ENCODE measurements at regions not wholly inside any gene's neighbourhood (a gene's known extent, or its start where the extent isn't known, plus 50 kb on each side); places are given as distances from the start of the nearest gene placed in this dataset.

DNA sequence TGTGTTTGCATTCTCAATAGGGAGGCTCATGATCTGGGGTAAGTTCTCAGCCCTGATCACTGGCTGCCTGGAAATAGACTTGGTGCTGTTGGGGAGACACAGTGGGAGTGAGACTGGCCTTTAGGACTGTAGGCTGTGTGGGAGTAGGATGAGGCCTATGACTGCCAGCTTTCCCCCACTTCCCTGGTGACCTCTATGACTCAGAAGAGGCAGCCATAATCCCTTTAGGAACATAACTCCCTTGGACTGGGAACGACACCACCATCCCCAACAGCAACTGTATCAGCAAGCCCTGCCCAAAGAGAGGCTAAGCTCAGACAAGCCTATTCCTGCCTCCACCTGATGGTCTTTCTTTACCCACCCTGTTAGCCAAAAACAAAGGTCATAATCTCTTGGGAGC lies 91.3 kb downstream of the SUCNR1 start:
- FAIRE-seq (no peak), DNase-seq (ENCODE audit: low read depth in 1 of 2, low spot score in 2 of 2) (no peak)
- H3K18ac ChIP-seq (ENCODE audit: extremely low read depth, low read length), result no peak overlapping the region
- WGBS, 2 experiments (ENCODE audit: extremely low coverage in 1 of 2, insufficient coverage in 1 of 2, insufficient read length in 1 of 2, insufficient replicate concordance in 2 of 2, low coverage in 1 of 2, low lambda C conversion rate in 2 of 2, missing lambda C conversion rate in 1 of 2), result 92% methylated on average over 1 of the region's 1 CpG; no CpG with 5 or more reads in 1 of the 2 experiments
- POLR2A ChIA-PET (ENCODE audit: partially characterized antibody), result no interaction called here
- no peaks in the 10 kb centered on the region for H3K23me2 ChIP-seq (ENCODE audit: low read depth, low read length)
- no peak overlapping the region for H2BK5ac ChIP-seq (ENCODE audit: low read depth, low read length)
- H3K4me2 ChIP-seq (ENCODE audit: insufficient read depth in 1 of 2, low read depth in 2 of 2, low read length in 2 of 2), result no peak overlapping the region
- no peak overlapping the region for H2BK20ac ChIP-seq (ENCODE audit: low read length)
- H3K9ac ChIP-seq (replicated peaks in 1 of 4; ENCODE audit: extremely low read depth in 1 of 4, low read depth in 3 of 4, low read length in 3 of 4), result no peak overlapping the region
- no peak overlapping the region for H4K8ac ChIP-seq (ENCODE audit: extremely low read depth, insufficient read depth, low read length)
- H3K23ac ChIP-seq (ENCODE audit: insufficient read length), result no peak overlapping the region
- H4K91ac ChIP-seq (replicated peaks; ENCODE audit: insufficient read length, low read length), result no peak overlapping the region
- no peak overlapping the region for H2AFZ ChIP-seq (ENCODE audit: low read length)
- no peaks in the 10 kb centered on the region for H3K27me3 ChIP-seq (replicated peaks in 1 of 4; ENCODE audit: control insufficient read depth in 3 of 4, extremely low read depth in 1 of 4, insufficient read depth in 3 of 4, low read length in 3 of 4)
- H3K4me3 ChIP-seq (ENCODE audit: extremely low read depth in 1 of 4, insufficient read depth in 2 of 4, low read depth in 3 of 4, low read length in 4 of 4), result no peak overlapping the region
- no peak overlapping the region for H3K27ac ChIP-seq (ENCODE audit: low read depth, low read length)
- H4K5ac ChIP-seq (ENCODE audit: insufficient read length, low read depth, low read length), result no peak overlapping the region
- no peaks in the 10 kb centered on the region for H3K79me1 ChIP-seq (ENCODE audit: low read depth, low read length)
- H3K56ac ChIP-seq (replicated peaks; ENCODE audit: insufficient read length, low read depth, low read length), result no peak overlapping the region
- H2BK12ac ChIP-seq (ENCODE audit: low read depth, low read length), result no peak overlapping the region
- TF ChIP-seq, protein P1, sequence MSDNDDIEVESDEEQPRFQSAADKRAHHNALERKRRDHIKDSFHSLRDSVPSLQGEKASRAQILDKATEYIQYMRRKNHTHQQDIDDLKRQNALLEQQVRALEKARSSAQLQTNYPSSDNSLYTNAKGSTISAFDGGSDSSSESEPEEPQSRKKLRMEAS (IDR thresholded peaks at IDR 0.05), result no peak
- TF ChIP-seq YY1 (IDR thresholded peaks at IDR 0.05; ENCODE audit: low read depth, low read length) (no peak), ASH2L (IDR thresholded peaks at IDR 0.05; ENCODE audit: low read length) (no peak), CREB1 (IDR thresholded peaks at IDR 0.05) (no peak), CHD2 (IDR thresholded peaks at IDR 0.05; ENCODE audit: low read length) (no peak), POLR2A (IDR thresholded peaks at IDR 0.05; ENCODE audit: control extremely low read depth in 1 of 2, low read depth in 2 of 2, low read length in 2 of 2) (no peak), BACH1 (IDR thresholded peaks at IDR 0.05; ENCODE audit: low read length) (no peak)
- TF ChIP-seq, protein P2, sequence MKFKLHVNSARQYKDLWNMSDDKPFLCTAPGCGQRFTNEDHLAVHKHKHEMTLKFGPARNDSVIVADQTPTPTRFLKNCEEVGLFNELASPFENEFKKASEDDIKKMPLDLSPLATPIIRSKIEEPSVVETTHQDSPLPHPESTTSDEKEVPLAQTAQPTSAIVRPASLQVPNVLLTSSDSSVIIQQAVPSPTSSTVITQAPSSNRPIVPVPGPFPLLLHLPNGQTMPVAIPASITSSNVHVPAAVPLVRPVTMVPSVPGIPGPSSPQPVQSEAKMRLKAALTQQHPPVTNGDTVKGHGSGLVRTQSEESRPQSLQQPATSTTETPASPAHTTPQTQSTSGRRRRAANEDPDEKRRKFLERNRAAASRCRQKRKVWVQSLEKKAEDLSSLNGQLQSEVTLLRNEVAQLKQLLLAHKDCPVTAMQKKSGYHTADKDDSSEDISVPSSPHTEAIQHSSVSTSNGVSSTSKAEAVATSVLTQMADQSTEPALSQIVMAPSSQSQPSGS (IDR thresholded peaks at IDR 0.05; ENCODE audit: low read length), result no peak
- no peaks in the 10 kb centered on the region for H3K9me3 ChIP-seq (ENCODE audit: insufficient read depth in 2 of 2, low read depth in 1 of 2, low read length in 1 of 2)
- no peak overlapping the region for H2BK15ac ChIP-seq (ENCODE audit: low read length)
- no peaks in the 10 kb centered on the region for H3K79me2 ChIP-seq (ENCODE audit: control insufficient read depth in 1 of 2, insufficient read depth in 2 of 2, low read length in 2 of 2)
- H3K36me3 ChIP-seq (ENCODE audit: control insufficient read depth in 2 of 4, insufficient read depth in 4 of 4, low read length in 3 of 4), result no peaks in the 10 kb centered on the region
- H4K20me1 ChIP-seq (replicated peaks in 1 of 2; ENCODE audit: control insufficient read depth in 1 of 2, insufficient read depth in 2 of 2, low read length in 2 of 2), result no peaks in the 10 kb centered on the region
- no peak overlapping the region for H2AK5ac ChIP-seq (ENCODE audit: low read depth, low read length)
- no peak overlapping the region for H2BK120ac ChIP-seq (replicated peaks; ENCODE audit: low read depth, low read length)
- CTCF ChIA-PET (ENCODE audit: partially characterized antibody), result no interaction called here
- H3K4ac ChIP-seq (replicated peaks; ENCODE audit: insufficient read length, low read depth, low read length), result no peak overlapping the region
- H3K4me1 ChIP-seq (replicated peaks in 1 of 4; ENCODE audit: control insufficient read depth in 3 of 4, insufficient read depth in 4 of 4, low read length in 3 of 4), result peaks cover 0 to 3% (median 1%) of the 10 kb centered on the region in 4 experiments; a peak in 2 of 7 replicates
- no peak overlapping the region for H3K14ac ChIP-seq (ENCODE audit: insufficient read length)
